ENCODE measurements at regions not wholly inside any gene's neighbourhood (a gene's known extent, or its start where the extent isn't known, plus 50 kb on each side); places are given as distances from the start of the nearest gene placed in this dataset.

- TF ChIP-seq POLR2AphosphoS5 (IDR thresholded peaks at IDR 0.05; ENCODE audit: low read depth, low read length) (no peak), POLR2A (IDR thresholded peaks at IDR 0.05; ENCODE audit: low read depth, low read length) (no peak), PAX5 (IDR thresholded peaks at IDR 0.05; ENCODE audit: insufficient read depth, low read length, severe bottlenecking) (no peak), POU2F2 (IDR thresholded peaks at IDR 0.05; ENCODE audit: low read depth, low read length) (no peak), TAF1 (IDR thresholded peaks at IDR 0.05; ENCODE audit: low read depth, low read length) (no peak), SPI1 (IDR thresholded peaks at IDR 0.05; ENCODE audit: low read depth, low read length) (no peak)
- no peak for FAIRE-seq
- DNase-seq (ENCODE audit: insufficient read length, low spot score): no peak
Observed at GRCh38 chr1:56355422-56355821, 223.9 kb downstream of the PLPP3 start.

GRCh38 chr1:56345831-56346230 is 233.5 kb downstream of the PLPP3 start:
- TF ChIP-seq SPI1 (IDR thresholded peaks at IDR 0.05; ENCODE audit: low read depth, low read length) (no peak), TAF1 (IDR thresholded peaks at IDR 0.05; ENCODE audit: low read depth, low read length) (no peak), POU2F2 (IDR thresholded peaks at IDR 0.05; ENCODE audit: low read depth, low read length) (no peak), POLR2A (IDR thresholded peaks at IDR 0.05; ENCODE audit: low read depth, low read length) (no peak), PAX5 (IDR thresholded peaks at IDR 0.05; ENCODE audit: insufficient read depth, low read length, severe bottlenecking) (no peak), POLR2AphosphoS5 (IDR thresholded peaks at IDR 0.05; ENCODE audit: low read depth, low read length) (no peak)
- FAIRE-seq (no peak), DNase-seq (ENCODE audit: insufficient read length, low spot score) (no peak)

GRCh38 chr1:56340977-56341376 is 238.4 kb downstream of the PLPP3 start:
- FAIRE-seq (no peak), DNase-seq (ENCODE audit: insufficient read length, low spot score) (no peak)
- no peak for TF ChIP-seq TAF1 (IDR thresholded peaks at IDR 0.05; ENCODE audit: low read depth, low read length)
- no peak for TF ChIP-seq SPI1 (IDR thresholded peaks at IDR 0.05; ENCODE audit: low read depth, low read length)
- TF ChIP-seq POLR2AphosphoS5 (IDR thresholded peaks at IDR 0.05; ENCODE audit: low read depth, low read length): no peak
- TF ChIP-seq POU2F2 (IDR thresholded peaks at IDR 0.05; ENCODE audit: low read depth, low read length): no peak
- TF ChIP-seq POLR2A (IDR thresholded peaks at IDR 0.05; ENCODE audit: low read depth, low read length): no peak
- TF ChIP-seq PAX5 (IDR thresholded peaks at IDR 0.05; ENCODE audit: insufficient read depth, low read length, severe bottlenecking): no peak

- TF ChIP-seq PAX5 (IDR thresholded peaks at IDR 0.05; ENCODE audit: insufficient read depth, low read length, severe bottlenecking) (no peak), SPI1 (IDR thresholded peaks at IDR 0.05; ENCODE audit: low read depth, low read length) (no peak), POU2F2 (IDR thresholded peaks at IDR 0.05; ENCODE audit: low read depth, low read length) (no peak), TAF1 (IDR thresholded peaks at IDR 0.05; ENCODE audit: low read depth, low read length) (no peak), POLR2A (IDR thresholded peaks at IDR 0.05; ENCODE audit: low read depth, low read length) (no peak), POLR2AphosphoS5 (IDR thresholded peaks at IDR 0.05; ENCODE audit: low read depth, low read length) (no peak)
- FAIRE-seq (no peak), DNase-seq (ENCODE audit: insufficient read length, low spot score) (no peak)
Observed at GRCh38 chr1:56339786-56340465, 239.4 kb downstream of the PLPP3 start.

GRCh38 chr1:56339093-56339492 is 240.3 kb downstream of the PLPP3 start:
- DNase-seq (ENCODE audit: insufficient read length, low spot score) (no peak), FAIRE-seq (no peak)
- TF ChIP-seq TAF1 (IDR thresholded peaks at IDR 0.05; ENCODE audit: low read depth, low read length) (no peak), POLR2A (IDR thresholded peaks at IDR 0.05; ENCODE audit: low read depth, low read length) (no peak), SPI1 (IDR thresholded peaks at IDR 0.05; ENCODE audit: low read depth, low read length) (no peak), PAX5 (IDR thresholded peaks at IDR 0.05; ENCODE audit: insufficient read depth, low read length, severe bottlenecking) (no peak), POLR2AphosphoS5 (IDR thresholded peaks at IDR 0.05; ENCODE audit: low read depth, low read length) (no peak), POU2F2 (IDR thresholded peaks at IDR 0.05; ENCODE audit: low read depth, low read length) (no peak)

GRCh38 chr1:56336982-56337381 is 242.4 kb downstream of the PLPP3 start:
- no peak for FAIRE-seq

GRCh38 chr1:56335394-56335793 is 244.0 kb downstream of the PLPP3 start:
- TF ChIP-seq SPI1 (IDR thresholded peaks at IDR 0.05; ENCODE audit: low read depth, low read length) (no peak), TAF1 (IDR thresholded peaks at IDR 0.05; ENCODE audit: low read depth, low read length) (no peak), POLR2AphosphoS5 (IDR thresholded peaks at IDR 0.05; ENCODE audit: low read depth, low read length) (no peak), POU2F2 (IDR thresholded peaks at IDR 0.05; ENCODE audit: low read depth, low read length) (no peak), POLR2A (IDR thresholded peaks at IDR 0.05; ENCODE audit: low read depth, low read length) (no peak), PAX5 (IDR thresholded peaks at IDR 0.05; ENCODE audit: insufficient read depth, low read length, severe bottlenecking) (no peak)
- no peak for FAIRE-seq
- DNase-seq (ENCODE audit: insufficient read length, low spot score): no peak

More at GRCh38 chr1:56336982-56337381, 242.4 kb downstream of the PLPP3 start:
- TF ChIP-seq SPI1 (IDR thresholded peaks at IDR 0.05; ENCODE audit: low read depth, low read length) (no peak), POLR2A (IDR thresholded peaks at IDR 0.05; ENCODE audit: low read depth, low read length) (no peak), POLR2AphosphoS5 (IDR thresholded peaks at IDR 0.05; ENCODE audit: low read depth, low read length) (no peak), TAF1 (IDR thresholded peaks at IDR 0.05; ENCODE audit: low read depth, low read length) (no peak), PAX5 (IDR thresholded peaks at IDR 0.05; ENCODE audit: insufficient read depth, low read length, severe bottlenecking) (no peak), POU2F2 (IDR thresholded peaks at IDR 0.05; ENCODE audit: low read depth, low read length) (no peak)
- DNase-seq (ENCODE audit: insufficient read length, low spot score): no peak

- TF ChIP-seq PAX5 (IDR thresholded peaks at IDR 0.05; ENCODE audit: insufficient read depth, low read length, severe bottlenecking): no peak
- TF ChIP-seq POLR2AphosphoS5 (IDR thresholded peaks at IDR 0.05; ENCODE audit: low read depth, low read length): no peak
- TF ChIP-seq TAF1 (IDR thresholded peaks at IDR 0.05; ENCODE audit: low read depth, low read length): no peak
- no peak for TF ChIP-seq POLR2A (IDR thresholded peaks at IDR 0.05; ENCODE audit: low read depth, low read length)
- TF ChIP-seq POU2F2 (IDR thresholded peaks at IDR 0.05; ENCODE audit: low read depth, low read length): no peak
- TF ChIP-seq SPI1 (IDR thresholded peaks at IDR 0.05; ENCODE audit: low read depth, low read length): no peak
- FAIRE-seq: no peak
- no peak for DNase-seq (ENCODE audit: insufficient read length, low spot score)
Observed at GRCh38 chr1:56334047-56334446, 245.3 kb downstream of the PLPP3 start.

- FAIRE-seq: no peak
- TF ChIP-seq PAX5 (IDR thresholded peaks at IDR 0.05; ENCODE audit: insufficient read depth, low read length, severe bottlenecking) (no peak), SPI1 (IDR thresholded peaks at IDR 0.05; ENCODE audit: low read depth, low read length) (no peak), POLR2AphosphoS5 (IDR thresholded peaks at IDR 0.05; ENCODE audit: low read depth, low read length) (no peak), POU2F2 (IDR thresholded peaks at IDR 0.05; ENCODE audit: low read depth, low read length) (no peak), TAF1 (IDR thresholded peaks at IDR 0.05; ENCODE audit: low read depth, low read length) (no peak), POLR2A (IDR thresholded peaks at IDR 0.05; ENCODE audit: low read depth, low read length) (no peak)
- DNase-seq (ENCODE audit: insufficient read length, low spot score): no peak
Observed at GRCh38 chr1:56333461-56333860, 245.9 kb downstream of the PLPP3 start.
